ENCODE measurements at regions not wholly inside any gene's neighbourhood (a gene's known extent, or its start where the extent isn't known, plus 50 kb on each side); places are given as distances from the start of the nearest gene placed in this dataset.

GRCh38 chr16:65771707-65772106 is 594.8 kb upstream of the CDH5 start:
- TF ChIP-seq CTCF (IDR thresholded peaks at IDR 0.05; ENCODE audit: control insufficient read depth, extremely low read depth, insufficient read depth): no peak
- no peak for DNase-seq (ENCODE audit: low read depth)
- H3K4me3 ChIP-seq (ENCODE audit: low read depth, low read length): no peak overlapping the region

- DNase-seq (ENCODE audit: low read depth): no peak
- H3K4me3 ChIP-seq (ENCODE audit: low read depth, low read length): no peak overlapping the region
- TF ChIP-seq CTCF (IDR thresholded peaks at IDR 0.05; ENCODE audit: control insufficient read depth, extremely low read depth, insufficient read depth): no peak
These were observed 595.7 kb upstream of the CDH5 start for GRCh38 chr16:65770752-65771151.

GRCh38 chr16:65769776-65770438 is 596.6 kb upstream of the CDH5 start:
- no peak for TF ChIP-seq CTCF (IDR thresholded peaks at IDR 0.05; ENCODE audit: control insufficient read depth, extremely low read depth, insufficient read depth)
- no peak for DNase-seq (ENCODE audit: low read depth)
- no peak overlapping the region for H3K4me3 ChIP-seq (ENCODE audit: low read depth, low read length)

GRCh38 chr16:65769055-65769465 is 597.4 kb upstream of the CDH5 start:
- no peak for DNase-seq (ENCODE audit: low read depth)
- TF ChIP-seq CTCF (IDR thresholded peaks at IDR 0.05; ENCODE audit: control insufficient read depth, extremely low read depth, insufficient read depth): no peak
- no peak overlapping the region for H3K4me3 ChIP-seq (ENCODE audit: low read depth, low read length)

GRCh38 chr16:65767125-65767524 is 599.4 kb upstream of the CDH5 start:
- H3K4me3 ChIP-seq (ENCODE audit: low read depth, low read length): no peak overlapping the region
- no peak for DNase-seq (ENCODE audit: low read depth)
- no peak for TF ChIP-seq CTCF (IDR thresholded peaks at IDR 0.05; ENCODE audit: control insufficient read depth, extremely low read depth, insufficient read depth)

GRCh38 chr16:65763640-65764305 is 602.7 kb upstream of the CDH5 start:
- no peak for DNase-seq (ENCODE audit: low read depth)
- no peak for TF ChIP-seq CTCF (IDR thresholded peaks at IDR 0.05; ENCODE audit: control insufficient read depth, extremely low read depth, insufficient read depth)
- H3K4me3 ChIP-seq (ENCODE audit: low read depth, low read length): no peak overlapping the region

GRCh38 chr16:65760874-65761273 is 605.6 kb upstream of the CDH5 start:
- H3K4me3 ChIP-seq (ENCODE audit: low read depth, low read length): no peak overlapping the region
- DNase-seq (ENCODE audit: low read depth): no peak
- TF ChIP-seq CTCF (IDR thresholded peaks at IDR 0.05; ENCODE audit: control insufficient read depth, extremely low read depth, insufficient read depth): no peak
